WTC11 (cell line): ENCODE measurements at regions not wholly inside any gene's neighbourhood (a gene's known extent, or its start where the extent isn't known, plus 50 kb on each side); places are given as distances from the start of the nearest gene placed in this dataset.

Experiments used
- ATAC-seq: fragments of 200-7000 bp; cut with Tn5 transposase; 2 replicates; pipeline ENCODE4 v1.10.0; 2021; ENCODE audit warnings: mild to moderate bottlenecking, moderate library complexity
- CTCF ChIA-PET: fragments of 300-600 bp; sonication (Branson Sonifier 250); formaldehyde crosslinking; loops from one replicate; lab custom pipeline; 2021; ENCODE audit warnings: antibody characterized with exemption; lab: Charles Lee
- POLR2A ChIA-PET: fragments of 350-600 bp; sonication (Branson Sonifier 250); formaldehyde crosslinking; loops from one replicate; lab custom pipeline; 2021; ENCODE audit warnings: antibody characterized with exemption; lab: Charles Lee
- DNase-seq: peaks from one replicate; pipeline ENCODE4 v3.0.0; 2021; ENCODE audit warnings: low spot score
- H3K27ac Mint-ChIP-seq: 2 replicates; pipeline ENCODE4 v1.8.0; 2021; ENCODE audit warnings: mixed read lengths
- H3K27me3 Mint-ChIP-seq: 2 replicates; pipeline ENCODE4 v1.8.0; 2021; ENCODE audit warnings: low read depth, mild to moderate bottlenecking, moderate library complexity, mixed read lengths
- H3K36me3 Mint-ChIP-seq: 2 replicates; pipeline ENCODE4 v1.8.0; 2021; ENCODE audit warnings: mixed read lengths
- H3K4me1 Mint-ChIP-seq: 2 replicates; pipeline ENCODE4 v1.8.0; 2022; ENCODE audit warnings: mixed read lengths
- H3K4me3 Mint-ChIP-seq: 2 replicates; pipeline ENCODE4 v1.8.0; 2021; ENCODE audit warnings: mild to moderate bottlenecking, moderate library complexity, mixed read lengths
- H3K9me3 Mint-ChIP-seq: 2 replicates; pipeline ENCODE4 v1.8.0; 2021; ENCODE audit warnings: mixed read lengths
- AFF4 ChIP-seq: sonication (generic); formaldehyde crosslinking; IDR thresholded peaks from 2 replicates; pipeline ENCODE4 v1.8.1; 2023; ENCODE audit warnings: mild to moderate bottlenecking, missing genetic modification reagents, borderline replicate concordance
- AR ChIP-seq: fragments of 250-450 bp; sonication (Bioruptor Pico); IDR thresholded peaks from 2 replicates; pipeline ENCODE4 v1.9.0; 2021; ENCODE audit warnings: mild to moderate bottlenecking
- ATF3 ChIP-seq: sonication (generic); formaldehyde crosslinking; conservative IDR thresholded peaks from 2 replicates; pipeline ENCODE4 v1.8.1; 2022; ENCODE audit warnings: mild to moderate bottlenecking, missing genetic modification reagents
- ATF6 ChIP-seq: sonication (generic); formaldehyde crosslinking; IDR thresholded peaks from 2 replicates; pipeline ENCODE4 v1.8.1; 2023; ENCODE audit warnings: mild to moderate bottlenecking, missing genetic modification reagents
- ELF4 ChIP-seq: sonication (generic); formaldehyde crosslinking; IDR thresholded peaks from 2 replicates; pipeline ENCODE4 v1.8.1; 2022; ENCODE audit warnings: low read depth, mild to moderate bottlenecking, moderate library complexity, missing genetic modification reagents
- ETV6 ChIP-seq: sonication (generic); formaldehyde crosslinking; IDR thresholded peaks from 2 replicates; pipeline ENCODE4 v1.8.1; 2022; ENCODE audit warnings: mild to moderate bottlenecking, missing genetic modification reagents
- FOXK1 ChIP-seq: sonication (generic); formaldehyde crosslinking; IDR thresholded peaks from 2 replicates; pipeline ENCODE4 v1.8.0; 2022; ENCODE audit warnings: mild to moderate bottlenecking, moderate library complexity, missing genetic modification reagents
- JUN ChIP-seq: sonication (generic); formaldehyde crosslinking; IDR thresholded peaks from 2 replicates; pipeline ENCODE4 v1.8.0; 2023; ENCODE audit warnings: mild to moderate bottlenecking, missing genetic modification reagents
- MAX ChIP-seq: sonication (generic); formaldehyde crosslinking; IDR thresholded peaks from 2 replicates; pipeline ENCODE4 v1.8.0; 2022; ENCODE audit warnings: mild to moderate bottlenecking, missing genetic modification reagents
- MLX ChIP-seq: sonication (generic); formaldehyde crosslinking; IDR thresholded peaks from 2 replicates; pipeline ENCODE4 v1.8.1; 2023; ENCODE audit warnings: mild to moderate bottlenecking, missing genetic modification reagents, moderate library complexity
- MXD4 ChIP-seq: fragments of 250-450 bp; sonication (Bioruptor Pico); IDR thresholded peaks from 2 replicates; pipeline ENCODE4 v1.8.0; 2021; ENCODE audit warnings: mild to moderate bottlenecking, moderate library complexity, borderline replicate concordance
- NFE2L1 ChIP-seq: sonication (generic); formaldehyde crosslinking; IDR thresholded peaks from 2 replicates; pipeline ENCODE4 v1.8.1; 2023; ENCODE audit warnings: missing genetic modification reagents
- NR1H2 ChIP-seq: sonication (generic); formaldehyde crosslinking; IDR thresholded peaks from 2 replicates; pipeline ENCODE4 v1.9.0; 2021; ENCODE audit warnings: mild to moderate bottlenecking, moderate library complexity, missing genetic modification reagents
- NR2C2 ChIP-seq: sonication (generic); formaldehyde crosslinking; IDR thresholded peaks from 2 replicates; pipeline ENCODE4 v1.8.0; 2022; ENCODE audit warnings: mild to moderate bottlenecking, missing genetic modification reagents
- PRRX2 ChIP-seq: fragments of 250-450 bp; sonication (Bioruptor Pico); IDR thresholded peaks from 2 replicates; pipeline ENCODE4 v1.8.0; 2021; ENCODE audit warnings: mild to moderate bottlenecking
- RELA ChIP-seq: sonication (generic); formaldehyde crosslinking; IDR thresholded peaks from 2 replicates; pipeline ENCODE4 v1.8.1; 2022; ENCODE audit warnings: missing genetic modification reagents, mild to moderate bottlenecking, borderline replicate concordance
- RORB ChIP-seq: fragments of 250-450 bp; sonication (Bioruptor Pico); IDR thresholded peaks from 2 replicates; pipeline ENCODE4 v1.9.0; 2021; ENCODE audit warnings: mild to moderate bottlenecking
- SMAD3 ChIP-seq: sonication (generic); formaldehyde crosslinking; IDR thresholded peaks from 2 replicates; pipeline ENCODE4 v1.8.0; 2022; ENCODE audit warnings: missing genetic modification reagents, mild to moderate bottlenecking, borderline replicate concordance
- TCF7 ChIP-seq: sonication (generic); formaldehyde crosslinking; IDR thresholded peaks from 2 replicates; pipeline ENCODE4 v1.8.0; 2022; ENCODE audit warnings: mild to moderate bottlenecking, low read depth, missing genetic modification reagents, moderate library complexity
- ZNF396 ChIP-seq: fragments of 250-450 bp; sonication (Bioruptor Pico); IDR thresholded peaks from 2 replicates; pipeline ENCODE4 v1.8.0; 2021; ENCODE audit warnings: mild to moderate bottlenecking, moderate library complexity, borderline replicate concordance

- TF ChIP-seq RELA (CRISPR knock-in tag) (no peak), NR2C2 (CRISPR knock-in tag) (no peak), NFE2L1 (CRISPR knock-in tag) (no peak)
These were observed 2271.0 kb upstream of the C9orf72 start (continued) for GRCh38 chr9:29844251-29844650.

- H3K9me3 Mint-ChIP-seq: peaks cover 12% of the 10 kb centered on the region
- POLR2A ChIA-PET: no interaction called here
- no peaks in the 10 kb centered on the region for H3K27me3 Mint-ChIP-seq
- TF ChIP-seq ZNF396 (CRISPR knock-in tag): no peak
- no peak for TF ChIP-seq AR
- TF ChIP-seq MAX (CRISPR knock-in tag): no peak
- no peak for TF ChIP-seq TCF7 (CRISPR knock-in tag)
- no peak for TF ChIP-seq ATF6
- TF ChIP-seq PRRX2 (CRISPR knock-in tag): no peak
- TF ChIP-seq JUN (CRISPR knock-in tag): no peak
- TF ChIP-seq ETV6 (CRISPR knock-in tag): no peak
- no peak for TF ChIP-seq AFF4 (CRISPR knock-in tag)
- H3K27ac Mint-ChIP-seq: no peak overlapping the region
- DNase-seq (no peak), ATAC-seq (peak; percentile 67)
- H3K36me3 Mint-ChIP-seq: no peaks in the 10 kb centered on the region
- 0 out of 2 replicates have a peak, but pooled peaks cover under 1% of the 10 kb centered on the region for H3K4me1 Mint-ChIP-seq
- CTCF ChIA-PET: no interaction called here
- no peak overlapping the region for H3K4me3 Mint-ChIP-seq
These were observed 2277.4 kb upstream of the C9orf72 start for GRCh38 chr9:29850664-29851063.

- H3K36me3 Mint-ChIP-seq: no peaks in the 10 kb centered on the region
- DNase-seq (no peak), ATAC-seq (no peak)
- no peak overlapping the region for H3K27ac Mint-ChIP-seq
- no peak overlapping the region for H3K4me3 Mint-ChIP-seq
- ChIA-PET CTCF (no interaction called here), POLR2A (no interaction called here)
- H3K27me3 Mint-ChIP-seq: no peaks in the 10 kb centered on the region
- H3K4me1 Mint-ChIP-seq: no peaks in the 10 kb centered on the region
- no peaks in the 10 kb centered on the region for H3K9me3 Mint-ChIP-seq
- TF ChIP-seq NFE2L1 (CRISPR knock-in tag) (no peak), FOXK1 (CRISPR knock-in tag) (no peak), SMAD3 (CRISPR knock-in tag) (no peak), RORB (CRISPR knock-in tag) (no peak), RELA (CRISPR knock-in tag) (no peak), ELF4 (CRISPR knock-in tag) (no peak), MLX (CRISPR knock-in tag) (no peak), ATF3 (CRISPR knock-in tag) (no peak), AR (no peak), MXD4 (no peak), NR1H2 (CRISPR knock-in tag) (no peak)
These were observed 2288.5 kb upstream of the C9orf72 start for GRCh38 chr9:29861803-29862202.
